ENCODE measurements at regions not wholly inside any gene's neighbourhood (a gene's known extent, or its start where the extent isn't known, plus 50 kb on each side); places are given as distances from the start of the nearest gene placed in this dataset.

GRCh38 chr9:86734771-86735170, 212.5 kb downstream of the GAS1 start:
- no peak overlapping the region for H3K4me3 ChIP-seq
- no peaks in the 10 kb centered on the region for H3K9me3 ChIP-seq
- DNase-seq: no peak
- no peaks in the 10 kb centered on the region for H3K27me3 ChIP-seq
- 86 to 94% methylated on average over 1 of the region's 1 CpG for WGBS, 2 donors
- peaks cover 0 to 3% (median 0%) of the 10 kb centered on the region in 4 donors for H3K4me1 ChIP-seq
- H3K36me3 ChIP-seq: no peaks in the 10 kb centered on the region
- no peak overlapping the region for H3K27ac ChIP-seq
- TF ChIP-seq EP300 (IDR thresholded peaks at IDR 0.05) (no peak), POLR2A (IDR thresholded peaks at IDR 0.05) (no peak), CTCF (IDR thresholded peaks at IDR 0.05) (no peak), POLR2AphosphoS5 (IDR thresholded peaks at IDR 0.05) (no peak)
- ATAC-seq (ENCODE audit: low FRiP score in 2 of 2): no peak

- no peak for DNase-seq
- peak in 1 of 2 donors; percentile 37 for ATAC-seq (ENCODE audit: low FRiP score in 2 of 2)
- no peaks in the 10 kb centered on the region for H3K36me3 ChIP-seq
- TF ChIP-seq CTCF (IDR thresholded peaks at IDR 0.05): no peak
- no peaks in the 10 kb centered on the region for H3K27me3 ChIP-seq
- no peaks in the 10 kb centered on the region for H3K9me3 ChIP-seq
- peaks cover 0 to 3% (median 0%) of the 10 kb centered on the region in 4 donors for H3K4me1 ChIP-seq
- H3K27ac ChIP-seq: no peak overlapping the region
- H3K4me3 ChIP-seq: no peak overlapping the region
- WGBS, 2 donors: 92 to 93% methylated on average over 6 of the region's 6 CpGs
Observed at GRCh38 chr9:86733929-86734328, 213.4 kb downstream of the GAS1 start.

- Histone ChIP-seq H3K27me3 (no peaks in the 10 kb centered on the region), H3K4me3 (no peak overlapping the region), H3K4me1 (peaks cover 0 to 3% (median 0%) of the 10 kb centered on the region in 4 donors), H3K9me3 (no peaks in the 10 kb centered on the region), H3K36me3 (no peaks in the 10 kb centered on the region), H3K27ac (no peak overlapping the region)
- TF ChIP-seq POLR2AphosphoS5 (IDR thresholded peaks at IDR 0.05): no peak
- TF ChIP-seq EP300 (IDR thresholded peaks at IDR 0.05): no peak
- TF ChIP-seq CTCF (IDR thresholded peaks at IDR 0.05): no peak
- no peak for TF ChIP-seq POLR2A (IDR thresholded peaks at IDR 0.05)
- ATAC-seq (ENCODE audit: low FRiP score in 2 of 2): peak in 1 of 2 donors; percentile 81
- no peak for DNase-seq
- 78 to 79% methylated on average over 6 of the region's 6 CpGs for WGBS, 2 donors
Observed at GRCh38 chr9:86732514-86733171, 214.7 kb downstream of the GAS1 start.

GRCh38 chr9:86731511-86732063, 215.7 kb downstream of the GAS1 start:
- Histone ChIP-seq H3K27ac (no peak overlapping the region), H3K9me3 (no peaks in the 10 kb centered on the region), H3K4me3 (no peak overlapping the region), H3K4me1 (peaks cover 0 to 3% (median 0%) of the 10 kb centered on the region in 4 donors), H3K36me3 (no peaks in the 10 kb centered on the region), H3K27me3 (no peaks in the 10 kb centered on the region)
- 24 to 35% methylated on average over 2 of the region's 2 CpGs for WGBS, 2 donors
- TF ChIP-seq EP300 (IDR thresholded peaks at IDR 0.05): no peak
- TF ChIP-seq POLR2AphosphoS5 (IDR thresholded peaks at IDR 0.05): no peak
- no peak for TF ChIP-seq CTCF (IDR thresholded peaks at IDR 0.05)
- TF ChIP-seq POLR2A (IDR thresholded peaks at IDR 0.05): no peak
- ATAC-seq (ENCODE audit: low FRiP score in 2 of 2) (peak in 1 of 2 donors; percentile 72), DNase-seq (no peak)
